Right ventricle myocardium superior (tissue), 1 donor: ENCODE measurements at regions not wholly inside any gene's neighbourhood (a gene's known extent, or its start where the extent isn't known, plus 50 kb on each side); places are given as distances from the start of the nearest gene placed in this dataset.
"Not testable (repeated sequence)": the region's sequence is repeated elsewhere in the genome, so short reads cannot be mapped to it uniquely, and the experiment has no call there.

Experiments
- ATAC-seq: fragments of 200-7000 bp; cut with Tn5 transposase; one replicate; pipeline ENCODE4 v1.9.1; 2020; ENCODE audit warnings: mild to moderate bottlenecking; ENCODE audit not compliant: poor library complexity
- DNase-seq: peaks from one replicate; pipeline ENCODE4 v3.0.0-alpha.2; 2020
- intact Hi-C: fragments of 100-400 bp; cut with DNase I; formaldehyde crosslinking; loops from one replicate; pipeline ENCODE4 v1.11.2; 2022
- donor health status: DM: no; HTN: yes; CAD: no; lungs with severe emphysema.

DNA sequence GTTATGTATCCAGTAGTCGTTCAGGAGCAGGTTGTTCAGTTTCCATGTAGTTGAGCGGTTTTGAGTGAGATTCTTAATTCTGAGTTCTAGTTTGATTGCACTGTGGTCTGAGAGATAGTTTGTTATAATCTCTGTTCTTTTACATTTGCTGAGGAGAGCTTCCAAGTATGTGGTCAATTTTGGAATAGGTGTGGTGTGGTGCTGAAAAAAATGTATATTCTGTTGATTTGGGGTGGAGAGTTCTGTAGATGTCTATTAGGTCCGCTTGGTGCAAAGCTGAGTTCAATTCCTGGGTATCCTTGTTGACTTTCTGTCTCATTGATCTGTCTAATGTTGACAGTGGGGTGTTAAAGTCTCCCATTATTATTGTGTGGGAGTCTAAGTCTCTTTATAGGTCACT lies 68.6 kb upstream of the IZUMO1R start:
- intact Hi-C loops, ATAC-seq, DNase-seq: not testable (repeated sequence)

DNA sequence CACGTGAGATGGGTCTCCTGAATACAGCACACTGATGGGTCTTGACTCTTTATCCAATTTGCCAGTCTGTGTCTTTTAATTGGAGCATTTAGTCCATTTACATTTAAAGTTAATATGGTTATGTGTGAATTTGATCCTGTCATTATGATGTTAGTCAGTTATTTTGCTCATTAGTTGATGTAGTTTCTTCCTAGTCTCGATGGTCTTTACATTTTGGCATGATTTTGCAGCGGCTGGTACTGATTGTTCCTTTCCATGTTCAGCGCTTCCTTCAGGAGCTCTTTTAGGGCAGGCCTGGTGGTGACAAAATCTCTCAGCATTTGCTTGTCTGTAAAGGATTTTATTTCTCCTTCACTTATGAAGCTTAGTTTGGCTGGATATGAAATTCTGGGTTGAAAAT lies 68.0 kb upstream of the IZUMO1R start:
- intact Hi-C loops, ATAC-seq, DNase-seq: not testable (repeated sequence)

DNA sequence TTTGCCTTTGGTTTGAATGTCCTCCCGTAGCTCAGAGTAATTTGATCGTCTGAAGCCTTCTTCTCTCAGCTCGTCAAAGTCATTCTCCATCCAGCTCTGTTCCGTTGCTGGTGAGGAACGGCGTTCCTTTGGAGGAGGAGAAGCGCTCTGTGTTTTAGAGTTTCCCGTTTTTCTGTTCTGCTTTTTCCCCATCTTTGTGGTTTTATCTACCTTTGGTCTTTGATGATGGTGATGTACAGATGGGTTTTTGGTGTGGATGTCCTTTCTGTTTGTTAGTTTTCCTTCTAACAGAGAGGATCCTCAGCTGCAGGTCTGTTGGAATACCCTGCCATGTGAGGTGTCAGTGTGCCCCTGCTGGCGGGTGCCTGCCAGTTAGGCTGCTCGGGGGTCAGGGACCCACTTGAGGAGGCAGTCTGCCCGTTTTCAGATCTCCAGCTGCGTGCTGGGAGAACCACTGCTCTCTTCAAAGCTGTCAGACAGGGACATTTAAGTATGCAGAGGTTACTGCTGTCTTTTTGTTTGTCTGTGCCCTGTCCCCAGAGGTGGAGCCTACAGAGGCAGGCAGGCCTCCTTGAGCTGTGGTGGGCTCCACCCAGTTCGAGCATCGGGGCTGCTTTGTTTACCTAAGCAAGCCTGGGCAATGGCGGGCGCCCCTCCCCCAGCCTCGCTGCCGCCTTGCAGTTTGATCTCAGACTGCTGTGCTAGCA lies 66.8 kb upstream of the IZUMO1R start:
- intact Hi-C loops, ATAC-seq: not testable (repeated sequence)
- DNase-seq, result peak; percentile 43

DNA sequence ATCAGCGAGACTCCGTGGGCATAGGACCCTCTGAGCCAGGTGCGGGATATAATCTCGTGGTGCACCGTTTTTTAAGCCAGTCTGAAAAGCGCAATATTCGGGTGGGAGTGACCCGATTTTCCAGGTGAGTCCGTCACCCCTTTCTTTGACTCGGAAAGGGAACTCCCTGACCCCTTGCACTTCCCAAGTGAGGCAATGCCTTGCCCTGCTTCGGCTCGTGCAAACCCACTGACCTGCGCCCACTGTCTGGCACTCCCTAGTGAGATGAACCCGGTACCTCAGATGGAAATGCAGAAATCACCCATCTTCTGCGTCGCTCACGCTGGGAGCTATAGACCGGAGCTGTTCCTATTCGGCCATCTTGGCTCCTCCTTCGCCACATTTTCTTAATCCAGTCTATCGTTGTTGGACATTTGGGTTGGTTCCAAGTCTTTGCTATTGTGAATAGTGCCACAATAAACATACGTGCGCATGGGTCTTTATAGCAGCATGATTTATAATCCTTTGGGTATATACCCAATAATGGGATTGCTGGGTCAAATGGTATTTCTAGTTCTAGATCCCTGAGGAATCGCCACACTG lies 66.1 kb upstream of the IZUMO1R start:
- ATAC-seq, intact Hi-C loops: not testable (repeated sequence)

DNA sequence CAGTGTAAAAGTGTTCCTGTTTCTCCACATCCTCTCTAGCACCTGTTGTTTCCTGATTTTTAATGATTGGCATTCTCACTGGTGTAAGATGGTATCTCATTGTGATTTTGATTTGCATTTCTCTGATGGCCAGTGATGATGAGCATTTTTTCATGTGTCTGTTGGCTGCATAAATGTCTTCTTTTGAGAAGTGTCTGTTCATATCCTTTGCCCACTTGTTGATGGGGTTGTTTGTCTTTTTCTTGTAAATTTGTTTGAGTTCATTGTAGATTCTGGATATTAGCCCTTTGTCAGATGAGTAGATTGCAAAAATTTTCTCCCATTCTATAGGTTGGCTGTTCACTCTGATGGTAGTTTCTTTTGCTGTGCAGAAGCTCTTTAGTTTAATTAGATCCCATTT lies 65.6 kb upstream of the IZUMO1R start:
- ATAC-seq, DNase-seq, intact Hi-C loops: not testable (repeated sequence)

More for the DNA sequence above, 66.1 kb upstream of the IZUMO1R start:
- DNase-seq, result peak; percentile 49

DNA sequence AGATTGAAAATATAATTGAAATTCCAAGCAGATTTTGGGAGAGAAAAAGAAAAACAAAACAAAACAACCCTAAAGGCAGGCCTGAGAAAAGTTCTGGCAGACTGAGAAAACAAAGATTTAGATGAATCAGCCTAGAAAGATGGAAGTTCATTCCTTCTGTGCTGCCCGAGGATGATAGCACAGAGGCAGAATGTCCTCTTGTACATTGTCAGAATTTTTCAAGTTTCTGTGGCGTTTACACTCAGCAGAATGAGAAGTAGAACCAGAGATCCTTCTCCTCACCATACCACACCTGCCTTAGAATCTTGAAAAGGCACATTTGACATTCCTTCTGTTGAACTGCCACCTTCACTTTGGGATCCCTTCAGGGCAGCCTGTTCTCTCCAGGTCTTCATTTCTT lies 62.5 kb upstream of the IZUMO1R start:
- intact Hi-C loops, result no loop called here
- ATAC-seq (no peak), DNase-seq (no peak)

DNA sequence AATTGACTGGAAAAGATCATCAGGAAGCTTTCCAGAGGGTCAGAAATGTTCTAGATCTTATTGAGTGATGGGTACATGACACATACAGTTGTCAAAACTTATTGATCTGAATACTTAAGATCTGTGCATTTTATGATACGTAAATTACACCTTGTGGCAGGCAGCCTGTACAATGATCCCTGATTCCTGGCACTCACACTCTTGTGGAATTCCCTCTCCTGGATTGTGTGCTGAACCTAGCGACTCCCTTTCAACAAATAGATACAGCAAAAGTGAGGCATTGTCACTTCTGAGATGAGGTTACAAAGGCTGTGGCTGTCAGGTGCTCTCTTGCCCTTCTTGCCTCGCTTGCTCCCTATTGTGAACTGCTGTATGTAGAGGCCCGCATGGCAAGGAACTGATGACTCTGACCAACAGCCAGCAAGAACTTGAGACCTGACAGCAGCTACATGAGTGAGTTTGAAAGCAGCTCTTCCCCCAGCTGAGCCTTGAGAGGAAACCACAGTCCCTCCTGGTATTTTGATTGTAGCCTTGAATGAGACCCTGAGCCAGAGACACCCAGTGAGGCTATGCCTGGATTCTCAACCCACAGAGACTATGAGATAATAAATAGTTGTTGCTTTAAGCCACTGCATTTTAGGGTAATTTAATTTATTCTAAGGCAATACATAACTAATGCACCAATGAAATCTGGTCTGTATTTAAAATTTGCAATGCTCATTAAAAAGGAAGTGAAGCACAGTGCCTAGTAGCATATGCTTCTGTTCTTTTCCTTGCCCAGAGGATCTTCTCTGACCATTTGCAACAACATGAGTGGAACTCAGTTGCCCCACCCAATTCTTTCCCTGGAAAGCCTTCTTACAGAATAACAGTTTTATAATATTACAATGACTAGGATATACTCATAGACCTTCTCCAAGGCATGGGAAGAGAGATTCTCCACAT lies 60.5 kb upstream of the IZUMO1R start:
- no peak for DNase-seq
- ATAC-seq, result no peak
- intact Hi-C loops, result no loop called here

DNA sequence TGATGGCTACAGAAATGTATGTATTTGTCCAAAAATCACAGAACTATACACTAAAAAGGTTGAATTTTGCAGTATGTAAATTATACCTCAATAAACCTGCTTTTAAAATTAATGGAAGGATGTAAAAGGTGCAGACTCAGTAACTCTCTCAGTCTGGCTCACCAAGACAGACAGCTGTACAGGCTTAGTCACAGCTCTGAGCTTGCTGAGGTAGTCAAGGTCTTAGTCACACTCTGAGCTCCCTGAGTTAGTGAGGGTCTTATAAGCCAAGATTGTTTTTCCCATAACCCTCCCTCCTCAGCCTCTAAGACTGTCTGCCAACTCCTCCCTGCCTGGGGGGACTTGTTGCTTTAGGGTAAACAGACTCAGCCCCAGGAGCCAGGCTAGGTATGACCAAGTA lies 59.3 kb upstream of the IZUMO1R start:
- intact Hi-C loops, result no loop called here
- ATAC-seq (no peak), DNase-seq (no peak)

DNA sequence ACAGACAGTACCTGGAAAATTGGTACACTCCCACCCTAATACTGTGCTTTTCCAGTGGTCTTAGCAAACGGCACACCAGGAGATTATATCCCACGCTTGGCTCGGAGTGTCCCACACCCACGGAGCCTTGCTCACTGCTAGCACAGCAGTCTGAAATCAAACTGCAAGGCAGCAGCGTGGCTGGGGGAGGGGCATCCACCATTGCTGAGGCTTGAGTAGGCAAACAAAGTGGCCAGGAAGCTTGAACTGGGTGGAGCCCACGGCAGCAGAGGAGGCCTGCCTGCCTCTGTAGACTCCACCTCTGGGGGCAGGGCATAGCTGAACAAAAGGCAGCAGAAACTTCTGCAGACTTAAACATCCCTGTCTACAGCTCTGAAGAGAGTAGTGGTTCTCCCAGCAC lies 56.1 kb upstream of the IZUMO1R start:
- DNase-seq, ATAC-seq, intact Hi-C loops: not testable (repeated sequence)

DNA sequence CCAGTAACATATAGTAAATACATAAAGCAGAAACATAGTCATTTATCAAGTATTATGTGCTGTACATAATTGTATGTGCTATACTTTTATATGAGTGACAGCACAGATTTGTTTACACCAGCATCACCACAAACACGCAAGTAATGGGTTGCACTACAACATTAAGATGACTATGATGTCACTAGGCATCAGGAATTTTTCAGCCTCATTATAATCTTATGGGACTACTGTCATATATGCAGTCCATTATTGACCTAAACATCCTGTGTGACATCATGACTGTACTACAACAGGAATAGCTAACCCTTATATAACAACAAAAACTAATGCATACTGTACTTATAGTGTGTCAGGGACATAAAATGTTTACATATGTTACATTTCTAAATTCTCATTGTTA lies 50.2 kb upstream of the IZUMO1R start:
- intact Hi-C loops, result no loop called here
- DNase-seq (no peak), ATAC-seq (no peak)
